Stomach (tissue), 4 donors: ENCODE measurements at regions not wholly inside any gene's neighbourhood (a gene's known extent, or its start where the extent isn't known, plus 50 kb on each side); places are given as distances from the start of the nearest gene placed in this dataset.

ENCODE experiments used
- EP300 ChIP-seq: sonication (generic); formaldehyde crosslinking; IDR thresholded peaks from one replicate; pipeline ENCODE4 v1.6.1; 2017; ENCODE audit warnings: antibody characterized with exemption
- POLR2A ChIP-seq, 4 donors: fragments of 450-650 bp; IDR thresholded peaks; one replicate each; pipeline ENCODE4 v1.6.1; 2016; ENCODE audit warnings: antibody characterized with exemption in 4 of 4, control low read depth in 2 of 4, mild to moderate bottlenecking in 1 of 4, moderate library complexity in 1 of 4
- TF ChIP-seq, protein P1 (sequence below), 7 experiments: fragments of 450-650 bp in 4 of 7; fragments of 200-600 bp in 3 of 7; sonication (generic) in 3 of 7; IDR thresholded peaks; one replicate each; pipeline ENCODE4 v1.5.1; 2016 to 2019; ENCODE audit warnings: antibody characterized with exemption in 7 of 7, control low read depth in 2 of 7, mild to moderate bottlenecking in 1 of 7

GRCh38 chr5:162529209-162529608 is 461.6 kb downstream of the GABRG2 start:
- TF ChIP-seq EP300: no peak
- TF ChIP-seq, protein P1, sequence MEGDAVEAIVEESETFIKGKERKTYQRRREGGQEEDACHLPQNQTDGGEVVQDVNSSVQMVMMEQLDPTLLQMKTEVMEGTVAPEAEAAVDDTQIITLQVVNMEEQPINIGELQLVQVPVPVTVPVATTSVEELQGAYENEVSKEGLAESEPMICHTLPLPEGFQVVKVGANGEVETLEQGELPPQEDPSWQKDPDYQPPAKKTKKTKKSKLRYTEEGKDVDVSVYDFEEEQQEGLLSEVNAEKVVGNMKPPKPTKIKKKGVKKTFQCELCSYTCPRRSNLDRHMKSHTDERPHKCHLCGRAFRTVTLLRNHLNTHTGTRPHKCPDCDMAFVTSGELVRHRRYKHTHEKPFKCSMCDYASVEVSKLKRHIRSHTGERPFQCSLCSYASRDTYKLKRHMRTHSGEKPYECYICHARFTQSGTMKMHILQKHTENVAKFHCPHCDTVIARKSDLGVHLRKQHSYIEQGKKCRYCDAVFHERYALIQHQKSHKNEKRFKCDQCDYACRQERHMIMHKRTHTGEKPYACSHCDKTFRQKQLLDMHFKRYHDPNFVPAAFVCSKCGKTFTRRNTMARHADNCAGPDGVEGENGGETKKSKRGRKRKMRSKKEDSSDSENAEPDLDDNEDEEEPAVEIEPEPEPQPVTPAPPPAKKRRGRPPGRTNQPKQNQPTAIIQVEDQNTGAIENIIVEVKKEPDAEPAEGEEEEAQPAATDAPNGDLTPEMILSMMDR (IDR thresholded peaks at IDR 0.05): no peak
- no peak for TF ChIP-seq POLR2A (IDR thresholded peaks at IDR 0.05)
